COLO668 (cell line): ENCODE measurements at regions not wholly inside any gene's neighbourhood (a gene's known extent, or its start where the extent isn't known, plus 50 kb on each side); places are given as distances from the start of the nearest gene placed in this dataset.

ENCODE experiments used
- DNase-seq: peaks from one replicate; lab custom pipeline; 2025; ENCODE audit not compliant: unreplicated experiment; lab: John Stamatoyannopoulos, UW

GRCh38 chr3:101085752-101086151, 92.5 kb upstream of the ABI3BP start:
- no peak for DNase-seq

DNA sequence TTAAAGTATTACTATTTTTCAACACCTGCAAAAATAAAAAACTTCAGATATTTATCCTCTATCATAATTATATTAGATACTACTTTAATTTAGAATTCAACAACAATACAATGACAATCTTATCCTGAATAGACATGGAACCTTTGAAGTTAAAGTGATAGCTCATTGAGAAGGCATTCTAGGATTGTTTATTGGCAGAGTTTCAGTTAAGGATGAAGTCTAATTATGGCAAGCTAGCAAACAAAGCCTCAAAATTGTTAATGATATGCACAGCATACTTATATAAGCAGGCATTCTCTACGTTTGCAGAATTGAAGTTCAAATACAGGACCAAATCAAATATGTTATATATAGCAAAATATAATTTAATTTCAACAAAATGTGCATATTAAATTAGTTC, 91.2 kb upstream of the ABI3BP start:
- DNase-seq = no peak

- DNase-seq = no peak
Observed at GRCh38 chr3:101081999-101082398, 88.8 kb upstream of the ABI3BP start.

DNA sequence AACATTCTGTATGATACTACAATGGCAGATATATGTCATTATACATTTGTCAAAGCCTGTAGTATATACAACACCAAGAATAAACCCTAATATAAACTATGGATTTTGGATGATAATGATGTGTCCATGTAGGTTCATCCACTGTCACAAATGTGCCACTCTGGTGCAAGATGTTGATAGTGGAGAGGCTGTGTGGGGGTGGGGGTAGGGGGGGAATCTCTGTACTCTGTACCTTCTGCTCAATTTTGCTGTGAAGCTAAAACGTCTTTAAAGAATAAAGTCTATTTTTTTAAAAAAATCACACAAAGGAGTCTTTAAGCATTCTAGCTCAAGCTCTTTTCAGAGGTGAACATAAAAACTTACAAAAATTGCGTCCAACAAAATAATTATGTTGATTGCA, 88.2 kb upstream of the ABI3BP start:
- DNase-seq = no peak

- no peak for DNase-seq
Observed at GRCh38 chr3:101077361-101078011, 84.3 kb upstream of the ABI3BP start.

- no peak for DNase-seq
Observed at GRCh38 chr3:101074518-101074917, 81.3 kb upstream of the ABI3BP start.

DNA sequence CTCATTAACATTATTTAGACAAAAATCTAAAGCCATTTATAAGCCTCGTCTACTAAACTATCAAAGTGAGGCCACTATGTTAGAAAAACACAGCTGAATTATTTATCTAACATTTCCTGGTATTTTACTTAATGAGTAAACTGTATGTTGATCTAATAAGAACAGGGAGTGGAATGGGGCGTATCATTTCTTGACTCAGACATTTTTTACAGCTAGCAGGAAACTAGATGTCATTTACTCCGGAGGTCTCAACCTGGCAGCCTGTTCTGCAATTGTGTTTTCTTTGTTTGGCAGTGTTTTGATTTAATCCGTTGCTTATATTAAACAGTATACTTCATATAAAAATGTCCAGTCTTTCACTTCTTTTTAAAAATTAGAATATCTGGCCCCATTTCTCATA, 79.1 kb upstream of the ABI3BP start:
- no peak for DNase-seq

DNA sequence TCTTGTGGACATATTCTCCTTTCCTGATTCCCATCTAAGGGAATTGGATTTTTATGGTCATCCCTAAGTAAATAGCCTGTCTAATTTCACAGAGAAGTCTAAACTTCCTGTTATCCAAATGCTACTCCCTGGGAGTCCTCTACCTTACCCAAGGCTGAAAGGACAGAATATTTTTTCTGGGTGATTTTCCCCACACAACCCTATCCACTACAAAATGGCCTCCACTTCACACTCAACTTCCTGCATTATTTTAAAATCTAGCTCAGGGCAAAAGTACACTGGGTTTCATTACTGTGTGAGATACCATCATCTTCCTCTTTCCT, 77.5 kb upstream of the ABI3BP start:
- DNase-seq = no peak

- peak; percentile 20 for DNase-seq
Observed at GRCh38 chr3:101069901-101070798, 76.9 kb upstream of the ABI3BP start.

DNA sequence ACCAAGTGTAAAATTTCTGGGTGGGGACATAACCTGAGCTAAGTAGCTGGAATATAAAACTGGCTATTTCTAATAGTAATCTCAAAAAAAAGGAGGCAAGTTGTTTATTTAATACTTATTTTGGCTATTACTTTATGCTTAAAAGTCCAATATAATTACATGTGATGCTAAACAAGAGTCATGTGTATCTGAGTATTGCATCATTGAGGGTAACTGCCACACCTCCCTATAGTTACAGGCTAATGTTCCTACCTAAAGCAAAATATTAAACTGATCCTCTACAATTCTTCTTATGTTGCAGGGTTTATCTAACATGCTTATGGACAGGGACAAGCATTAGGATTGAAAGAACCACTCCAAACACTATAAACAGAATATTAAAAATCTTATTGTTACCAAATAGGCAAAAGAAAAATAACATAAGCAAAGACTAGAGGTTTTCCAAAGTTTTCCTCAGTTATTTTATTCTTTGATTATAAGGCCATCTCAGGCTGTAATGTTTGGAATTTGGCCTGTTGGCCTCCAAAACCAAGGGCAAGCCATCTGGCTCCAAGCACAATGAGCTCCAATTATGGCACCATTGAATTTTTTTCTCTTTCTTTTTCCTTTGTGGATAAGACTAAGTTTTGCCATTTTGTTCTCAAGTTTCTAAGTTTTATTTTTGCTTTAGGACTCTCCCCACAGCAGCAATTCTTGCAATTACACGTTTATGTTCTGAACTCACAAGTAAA, 75.8 kb upstream of the ABI3BP start:
- DNase-seq = no peak

- no peak for DNase-seq
Observed at GRCh38 chr3:101066711-101067129, 73.5 kb upstream of the ABI3BP start.

GRCh38 chr3:101065962-101066361, 72.7 kb upstream of the ABI3BP start:
- no peak for DNase-seq

GRCh38 chr3:101063401-101063800, 70.2 kb upstream of the ABI3BP start:
- DNase-seq = no peak

DNA sequence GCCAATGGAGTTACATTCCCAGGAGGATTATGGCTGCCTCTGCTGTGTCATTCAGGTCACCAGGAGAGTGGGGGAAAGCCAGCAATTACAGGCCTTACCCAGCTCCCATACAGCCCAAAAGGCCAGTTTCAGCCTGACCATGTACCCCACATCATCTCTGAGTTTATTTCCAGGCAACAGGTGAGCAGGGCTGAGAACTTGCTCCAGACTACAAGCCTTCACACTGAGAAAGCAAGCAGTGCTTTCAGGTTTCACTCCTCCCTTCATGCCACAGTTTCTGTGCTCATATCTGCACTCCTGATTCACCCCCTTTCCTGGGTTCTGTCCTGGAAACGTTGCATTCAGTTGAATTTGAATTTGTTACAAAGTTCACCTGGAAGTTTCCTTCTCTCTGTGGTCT, 68.1 kb upstream of the ABI3BP start:
- no peak for DNase-seq

- DNase-seq = no peak
Observed at GRCh38 chr3:101050866-101051265, 57.6 kb upstream of the ABI3BP start.

- no peak for DNase-seq
Observed at GRCh38 chr3:101050046-101050445, 56.8 kb upstream of the ABI3BP start.

- DNase-seq = no peak
Observed at GRCh38 chr3:101049532-101049931, 56.3 kb upstream of the ABI3BP start.

- DNase-seq = no peak
Observed at GRCh38 chr3:101043687-101044078, 50.5 kb upstream of the ABI3BP start.

- no peak for DNase-seq
Observed at GRCh38 chr3:101042996-101043686, 49.9 kb upstream of the ABI3BP start.
